Gastroesophageal sphincter (tissue), 3 donors: ENCODE measurements at regions not wholly inside any gene's neighbourhood (a gene's known extent, or its start where the extent isn't known, plus 50 kb on each side); places are given as distances from the start of the nearest gene placed in this dataset.

Source experiments
- EP300 ChIP-seq: sonication (generic); formaldehyde crosslinking; IDR thresholded peaks from one replicate; pipeline ENCODE4 v1.6.1; 2017; ENCODE audit warnings: antibody characterized with exemption, mild to moderate bottlenecking
- POLR2A ChIP-seq, 2 donors: fragments of 450-650 bp; IDR thresholded peaks; one replicate each; pipeline ENCODE4 v1.6.1; 2017; ENCODE audit warnings: antibody characterized with exemption in 2 of 2, mild to moderate bottlenecking in 2 of 2, moderate library complexity in 1 of 2
- POLR2AphosphoS5 ChIP-seq: sonication (generic); formaldehyde crosslinking; IDR thresholded peaks from one replicate; pipeline ENCODE4 v1.6.1; 2017; ENCODE audit warnings: antibody characterized with exemption
- TF ChIP-seq, protein P1 (sequence below), 4 experiments: fragments of 200-600 bp in 2 of 4; fragments of 450-650 bp in 2 of 4; sonication (generic) in 1 of 4; IDR thresholded peaks; one replicate each; pipeline ENCODE4 v1.5.1; 2017 to 2019; ENCODE audit warnings: antibody characterized with exemption in 4 of 4, mild to moderate bottlenecking in 2 of 4, moderate library complexity in 2 of 4

GRCh38 chr5:3131161-3131560, 379.7 kb upstream of the IRX2 start:
- TF ChIP-seq EP300 (no peak), POLR2A (IDR thresholded peaks at IDR 0.05) (no peak), POLR2AphosphoS5 (no peak)
- TF ChIP-seq, protein P1, sequence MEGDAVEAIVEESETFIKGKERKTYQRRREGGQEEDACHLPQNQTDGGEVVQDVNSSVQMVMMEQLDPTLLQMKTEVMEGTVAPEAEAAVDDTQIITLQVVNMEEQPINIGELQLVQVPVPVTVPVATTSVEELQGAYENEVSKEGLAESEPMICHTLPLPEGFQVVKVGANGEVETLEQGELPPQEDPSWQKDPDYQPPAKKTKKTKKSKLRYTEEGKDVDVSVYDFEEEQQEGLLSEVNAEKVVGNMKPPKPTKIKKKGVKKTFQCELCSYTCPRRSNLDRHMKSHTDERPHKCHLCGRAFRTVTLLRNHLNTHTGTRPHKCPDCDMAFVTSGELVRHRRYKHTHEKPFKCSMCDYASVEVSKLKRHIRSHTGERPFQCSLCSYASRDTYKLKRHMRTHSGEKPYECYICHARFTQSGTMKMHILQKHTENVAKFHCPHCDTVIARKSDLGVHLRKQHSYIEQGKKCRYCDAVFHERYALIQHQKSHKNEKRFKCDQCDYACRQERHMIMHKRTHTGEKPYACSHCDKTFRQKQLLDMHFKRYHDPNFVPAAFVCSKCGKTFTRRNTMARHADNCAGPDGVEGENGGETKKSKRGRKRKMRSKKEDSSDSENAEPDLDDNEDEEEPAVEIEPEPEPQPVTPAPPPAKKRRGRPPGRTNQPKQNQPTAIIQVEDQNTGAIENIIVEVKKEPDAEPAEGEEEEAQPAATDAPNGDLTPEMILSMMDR (IDR thresholded peaks at IDR 0.05): no peak
